ENCODE measurements at regions not wholly inside any gene's neighbourhood (a gene's known extent, or its start where the extent isn't known, plus 50 kb on each side); places are given as distances from the start of the nearest gene placed in this dataset.
"Not testable (repeated sequence)": the region's sequence is repeated elsewhere in the genome, so short reads cannot be mapped to it uniquely, and the experiment has no call there.

DNA sequence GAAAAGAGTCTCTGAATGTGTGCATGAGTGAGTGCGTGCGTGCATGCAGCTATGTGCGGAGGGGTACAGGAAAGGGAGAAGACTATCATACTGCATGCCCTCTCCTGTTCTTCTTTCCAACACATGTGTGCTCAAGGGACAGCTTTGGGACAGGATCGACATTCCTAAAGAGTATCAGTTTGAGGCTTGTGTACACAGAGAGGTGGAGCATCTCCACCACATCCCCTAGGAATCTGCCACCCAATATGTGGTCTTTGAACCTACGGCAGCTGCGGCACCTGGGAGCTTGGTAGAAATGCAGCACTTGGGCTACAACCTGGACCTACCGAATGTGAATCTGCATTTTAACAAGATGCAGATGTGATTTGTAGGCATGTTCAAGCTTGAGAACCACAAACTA lies 132.3 kb upstream of the GLRA1 start:
- H3K4me3 ChIP-seq (ENCODE audit: low read depth, poor library complexity, severe bottlenecking): no peak overlapping the region
- intact Hi-C loops (cut with DNase I; ENCODE audit: low total_unique reads): no loop called here
- WGBS, 2 donors: 81 to 84% methylated on average over 7 of the region's 7 CpGs
- TF ChIP-seq, protein P1, sequence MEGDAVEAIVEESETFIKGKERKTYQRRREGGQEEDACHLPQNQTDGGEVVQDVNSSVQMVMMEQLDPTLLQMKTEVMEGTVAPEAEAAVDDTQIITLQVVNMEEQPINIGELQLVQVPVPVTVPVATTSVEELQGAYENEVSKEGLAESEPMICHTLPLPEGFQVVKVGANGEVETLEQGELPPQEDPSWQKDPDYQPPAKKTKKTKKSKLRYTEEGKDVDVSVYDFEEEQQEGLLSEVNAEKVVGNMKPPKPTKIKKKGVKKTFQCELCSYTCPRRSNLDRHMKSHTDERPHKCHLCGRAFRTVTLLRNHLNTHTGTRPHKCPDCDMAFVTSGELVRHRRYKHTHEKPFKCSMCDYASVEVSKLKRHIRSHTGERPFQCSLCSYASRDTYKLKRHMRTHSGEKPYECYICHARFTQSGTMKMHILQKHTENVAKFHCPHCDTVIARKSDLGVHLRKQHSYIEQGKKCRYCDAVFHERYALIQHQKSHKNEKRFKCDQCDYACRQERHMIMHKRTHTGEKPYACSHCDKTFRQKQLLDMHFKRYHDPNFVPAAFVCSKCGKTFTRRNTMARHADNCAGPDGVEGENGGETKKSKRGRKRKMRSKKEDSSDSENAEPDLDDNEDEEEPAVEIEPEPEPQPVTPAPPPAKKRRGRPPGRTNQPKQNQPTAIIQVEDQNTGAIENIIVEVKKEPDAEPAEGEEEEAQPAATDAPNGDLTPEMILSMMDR (IDR thresholded peaks at IDR 0.05): no peak
- no peak for DNase-seq (ENCODE audit: low spot score in 2 of 2)

DNA sequence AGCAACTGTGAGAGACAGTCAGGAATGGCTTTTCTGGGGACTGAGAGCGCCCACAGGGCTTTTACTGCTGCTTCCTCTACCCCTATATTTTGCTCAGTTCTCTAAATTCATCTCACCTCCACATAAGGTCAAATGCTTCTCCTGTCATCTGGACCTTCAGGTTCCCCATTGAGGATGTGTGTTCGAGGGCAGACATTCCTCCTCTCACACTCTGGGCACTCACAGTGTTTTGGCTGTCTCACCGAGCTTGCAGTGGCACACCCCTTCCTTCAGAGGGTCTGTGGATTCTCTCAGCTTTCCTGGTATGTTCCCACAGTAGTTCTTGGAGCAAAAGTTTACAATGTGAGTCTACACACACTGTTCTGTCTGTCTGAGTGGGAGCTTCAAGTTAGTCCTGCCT lies 127.8 kb upstream of the GLRA1 start:
- intact Hi-C loops (cut with DNase I; ENCODE audit: low total_unique reads): no loop called here
- no peak for TF ChIP-seq POLR2A (IDR thresholded peaks at IDR 0.05)
- TF ChIP-seq, protein P1 (IDR thresholded peaks at IDR 0.05): no peak
- DNase-seq (ENCODE audit: low spot score in 2 of 2): no peak
- no peak overlapping the region for H3K4me3 ChIP-seq (ENCODE audit: low read depth, poor library complexity, severe bottlenecking)
- 45 to 57% methylated on average over 3 of the region's 3 CpGs for WGBS, 2 donors

DNA sequence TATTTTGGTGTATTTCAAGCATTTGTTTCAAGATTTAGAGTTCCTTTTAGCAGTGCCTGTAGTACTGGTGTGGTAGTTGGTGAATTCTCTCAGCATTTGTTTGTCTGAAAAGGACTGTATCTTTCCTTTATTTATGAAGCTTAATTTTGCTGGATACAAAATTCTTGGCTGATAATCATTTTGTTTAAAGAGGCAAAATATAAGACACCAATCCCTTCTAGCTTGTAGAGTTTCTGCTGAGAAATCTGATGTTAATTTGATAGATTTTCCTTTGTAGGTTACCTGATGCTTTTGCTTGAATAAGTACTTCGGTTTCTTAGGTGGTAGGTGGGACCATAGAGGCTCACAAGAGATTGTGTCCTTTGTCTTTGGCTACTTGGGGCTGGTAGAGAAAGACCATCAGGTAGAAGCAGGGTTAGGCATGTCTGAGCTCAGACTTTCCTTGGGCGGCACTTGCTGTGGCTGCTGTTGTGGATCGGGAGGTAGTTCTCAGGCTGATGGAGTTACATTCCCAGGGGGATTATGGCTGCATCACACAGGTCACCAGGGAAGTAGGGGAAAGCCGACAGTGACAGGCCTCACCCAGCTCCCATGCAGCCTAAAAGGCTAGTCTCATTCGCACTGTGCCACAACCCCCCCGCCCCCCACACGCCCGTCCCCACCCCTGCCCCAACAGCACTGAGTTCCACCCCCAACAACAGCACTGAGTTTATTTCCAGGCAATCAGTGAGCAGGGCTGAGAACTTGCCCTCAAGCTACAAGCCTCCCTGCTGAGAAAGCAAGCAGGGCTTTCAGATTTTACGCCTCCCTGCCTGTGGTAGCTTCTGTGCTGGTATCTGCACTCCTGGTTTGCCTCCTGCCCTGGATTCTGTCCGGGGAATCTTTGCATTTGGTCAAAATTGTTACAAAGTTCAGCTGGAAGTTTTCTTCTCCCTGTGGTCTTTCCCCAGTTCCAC lies 127.1 kb upstream of the GLRA1 start:
- no peak overlapping the region for H3K4me3 ChIP-seq (ENCODE audit: low read depth, poor library complexity, severe bottlenecking)
- DNase-seq (ENCODE audit: low spot score in 2 of 2): no peak
- 36 to 44% methylated on average over 5 to 10 of the region's 10 CpGs for WGBS, 2 donors
- intact Hi-C loops (cut with DNase I; ENCODE audit: low total_unique reads): no loop called here
- TF ChIP-seq, protein P1 (IDR thresholded peaks at IDR 0.05): no peak
- no peak for TF ChIP-seq POLR2A (IDR thresholded peaks at IDR 0.05)

DNA sequence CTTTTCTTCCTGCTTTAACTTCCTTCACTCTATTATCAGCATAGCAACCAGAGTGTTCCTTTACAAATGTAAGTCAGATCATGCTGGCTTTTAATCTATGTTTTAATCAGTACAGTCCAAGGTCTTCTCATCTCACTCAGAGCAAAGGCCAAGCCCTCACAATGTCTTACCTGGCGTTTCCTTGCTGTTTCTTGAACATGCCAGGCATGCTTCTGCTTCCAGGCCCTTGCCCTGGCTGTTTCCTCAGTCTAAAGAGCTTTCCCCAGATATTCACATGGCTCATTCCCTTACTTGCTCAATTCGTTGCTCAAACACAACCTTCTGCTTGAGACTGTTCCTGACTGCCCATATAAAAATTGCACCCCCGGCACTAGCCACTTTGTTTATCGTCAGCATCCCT lies 121.7 kb upstream of the GLRA1 start:
- TF ChIP-seq POLR2A (IDR thresholded peaks at IDR 0.05): no peak
- TF ChIP-seq, protein P1 (IDR thresholded peaks at IDR 0.05): no peak
- 65% methylated on average over 4 of the region's 4 CpGs for WGBS, 2 donors
- H3K4me3 ChIP-seq (ENCODE audit: low read depth, poor library complexity, severe bottlenecking): no peak overlapping the region
- intact Hi-C loops (cut with DNase I; ENCODE audit: low total_unique reads): no loop called here
- DNase-seq (ENCODE audit: low spot score in 2 of 2): no peak

GRCh38 chr5:152038856-152039255 lies 114.2 kb upstream of the GLRA1 start:
- intact Hi-C loops (cut with DNase I; ENCODE audit: low total_unique reads): loop anchor here (2.0 kb wide), 1 partner anchor 46 kb away; no protein-coding TSS in a partner anchor
- WGBS, 2 donors: 37 to 55% methylated on average over 2 of the region's 2 CpGs

DNA sequence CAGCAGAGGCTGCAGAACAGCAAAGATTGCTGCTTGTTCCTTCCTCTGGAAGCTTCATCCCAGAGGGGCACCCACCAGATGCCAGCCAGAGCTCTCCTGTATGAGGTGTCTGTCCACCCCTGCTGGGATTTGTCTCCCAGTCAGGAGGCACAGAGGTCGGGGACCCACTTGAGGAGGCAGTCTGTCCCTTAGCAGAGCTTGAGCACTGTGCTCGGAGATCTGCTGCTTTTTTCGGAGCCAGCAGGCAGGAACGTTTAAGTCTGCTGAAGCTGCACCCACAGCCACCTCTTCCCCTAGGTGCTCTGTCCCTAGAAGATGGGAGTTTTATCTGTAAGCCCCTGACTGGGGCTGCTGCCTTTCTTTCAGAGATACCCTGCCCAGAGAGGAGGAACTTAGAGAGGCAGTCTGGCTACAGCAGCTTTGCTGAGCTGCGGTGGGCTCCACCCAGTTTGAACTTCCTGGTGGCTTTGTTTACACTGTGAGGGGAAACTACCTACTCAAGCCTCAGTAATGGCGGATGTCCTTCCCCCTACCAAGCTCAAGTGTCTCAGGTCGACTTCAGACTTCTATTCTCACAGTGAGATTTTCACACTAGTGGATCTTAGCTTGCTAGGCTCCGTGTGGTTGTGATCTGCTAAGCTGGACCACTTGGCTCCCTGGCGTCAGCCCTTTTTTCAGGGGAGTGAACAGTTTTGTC lies 101.8 kb upstream of the GLRA1 start:
- intact Hi-C loops (cut with DNase I; ENCODE audit: low total_unique reads); DNase-seq (ENCODE audit: low spot score in 2 of 2); H3K4me3 ChIP-seq (ENCODE audit: low read depth, poor library complexity, severe bottlenecking): not testable (repeated sequence)
- 65 to 66% methylated on average over 8 to 9 of the region's 9 CpGs for WGBS, 2 donors

More at GRCh38 chr5:152038856-152039255, 114.2 kb upstream of the GLRA1 start:
- H3K4me3 ChIP-seq (ENCODE audit: low read depth, poor library complexity, severe bottlenecking); DNase-seq (ENCODE audit: low spot score in 2 of 2): not testable (repeated sequence)
